Effector memory CD4-positive, alpha-beta T cell (primary cell): ENCODE measurements at regions not wholly inside any gene's neighbourhood (a gene's known extent, or its start where the extent isn't known, plus 50 kb on each side); places are given as distances from the start of the nearest gene placed in this dataset.

ENCODE experiments used
- DNase-seq, 3 donors: peaks; one replicate each; pipeline ENCODE4 v3.0.0-alpha.2; 2020
- H3K27ac ChIP-seq: 2 replicates; pipeline ENCODE4 v1.7.0; 2013; ENCODE audit warnings: mild to moderate bottlenecking, low read length, moderate library complexity; ENCODE audit not compliant: insufficient read depth, poor library complexity, severe bottlenecking
- H3K27me3 ChIP-seq: replicated peaks from 2 replicates; pipeline ENCODE4 v1.7.0; 2013; ENCODE audit warnings: mild to moderate bottlenecking, low read length; ENCODE audit not compliant: insufficient read depth, control insufficient read depth, poor library complexity, severe bottlenecking
- H3K36me3 ChIP-seq: 2 replicates; pipeline ENCODE4 v1.7.0; 2013; ENCODE audit warnings: mild to moderate bottlenecking, low read length, moderate library complexity; ENCODE audit not compliant: control insufficient read depth, insufficient read depth
- H3K4me1 ChIP-seq: 2 replicates; pipeline ENCODE4 v1.7.0; 2013; ENCODE audit warnings: low read length, mild to moderate bottlenecking; ENCODE audit not compliant: control insufficient read depth, insufficient read depth, poor library complexity, severe bottlenecking
- H3K4me3 ChIP-seq: 2 replicates; pipeline ENCODE4 v1.7.0; 2013; ENCODE audit warnings: low read length, low read depth, mild to moderate bottlenecking; ENCODE audit not compliant: insufficient read depth, poor library complexity, severe bottlenecking
- H3K9me3 ChIP-seq: 2 replicates; pipeline ENCODE4 v1.7.0; 2013; ENCODE audit warnings: mild to moderate bottlenecking, low read length, moderate library complexity; ENCODE audit not compliant: control insufficient read depth

GRCh38 chr9:17846948-17847655 is 268.2 kb downstream of the SH3GL2 start:
- no peak for DNase-seq
- Histone ChIP-seq H3K27me3 (no peaks in the 10 kb centered on the region), H3K36me3 (no peaks in the 10 kb centered on the region), H3K4me1 (no peaks in the 10 kb centered on the region), H3K4me3 (no peak overlapping the region), H3K9me3 (no peaks in the 10 kb centered on the region), H3K27ac (no peak overlapping the region)

- Histone ChIP-seq H3K36me3 (no peaks in the 10 kb centered on the region), H3K4me1 (no peaks in the 10 kb centered on the region), H3K27me3 (no peaks in the 10 kb centered on the region), H3K9me3 (no peaks in the 10 kb centered on the region), H3K27ac (no peak overlapping the region), H3K4me3 (no peak overlapping the region)
- no peak for DNase-seq
These were observed 269.0 kb downstream of the SH3GL2 start for GRCh38 chr9:17847908-17848307.

- DNase-seq, result no peak
- no peaks in the 10 kb centered on the region for H3K36me3 ChIP-seq
These were observed 273.2 kb downstream of the SH3GL2 start for GRCh38 chr9:17852108-17852507.

GRCh38 chr9:17854487-17854886 is 275.6 kb downstream of the SH3GL2 start:
- DNase-seq, result no peak
- Histone ChIP-seq H3K9me3 (no peaks in the 10 kb centered on the region), H3K27ac (no peak overlapping the region), H3K4me1 (no peaks in the 10 kb centered on the region), H3K4me3 (no peak overlapping the region), H3K27me3 (no peaks in the 10 kb centered on the region), H3K36me3 (no peaks in the 10 kb centered on the region)

More at GRCh38 chr9:17852108-17852507, 273.2 kb downstream of the SH3GL2 start:
- no peaks in the 10 kb centered on the region for H3K9me3 ChIP-seq
- no peak overlapping the region for H3K4me3 ChIP-seq
- no peaks in the 10 kb centered on the region for H3K4me1 ChIP-seq
- H3K27ac ChIP-seq, result no peak overlapping the region
- no peaks in the 10 kb centered on the region for H3K27me3 ChIP-seq

- H3K4me3 ChIP-seq, result no peak overlapping the region
- H3K9me3 ChIP-seq, result no peaks in the 10 kb centered on the region
- H3K36me3 ChIP-seq, result no peaks in the 10 kb centered on the region
- no peaks in the 10 kb centered on the region for H3K27me3 ChIP-seq
- H3K4me1 ChIP-seq, result no peaks in the 10 kb centered on the region
- no peak overlapping the region for H3K27ac ChIP-seq
- no peak for DNase-seq
These were observed 278.1 kb downstream of the SH3GL2 start for GRCh38 chr9:17856995-17857394.

GRCh38 chr9:17859228-17859627 is 280.4 kb downstream of the SH3GL2 start:
- no peaks in the 10 kb centered on the region for H3K4me1 ChIP-seq
- no peak overlapping the region for H3K4me3 ChIP-seq
- H3K27ac ChIP-seq, result no peak overlapping the region
- no peaks in the 10 kb centered on the region for H3K27me3 ChIP-seq
- DNase-seq, result no peak
- no peaks in the 10 kb centered on the region for H3K9me3 ChIP-seq
- no peaks in the 10 kb centered on the region for H3K36me3 ChIP-seq

- Histone ChIP-seq H3K4me3 (no peak overlapping the region), H3K27ac (no peak overlapping the region), H3K4me1 (no peaks in the 10 kb centered on the region), H3K27me3 (no peaks in the 10 kb centered on the region), H3K9me3 (no peaks in the 10 kb centered on the region), H3K36me3 (no peaks in the 10 kb centered on the region)
- no peak for DNase-seq
These were observed 281.1 kb downstream of the SH3GL2 start for GRCh38 chr9:17859987-17860386.

- no peak overlapping the region for H3K27ac ChIP-seq
- H3K36me3 ChIP-seq, result no peaks in the 10 kb centered on the region
- no peaks in the 10 kb centered on the region for H3K4me1 ChIP-seq
- no peaks in the 10 kb centered on the region for H3K9me3 ChIP-seq
- no peak overlapping the region for H3K4me3 ChIP-seq
- no peak for DNase-seq
- H3K27me3 ChIP-seq, result no peaks in the 10 kb centered on the region
These were observed 283.2 kb downstream of the SH3GL2 start for GRCh38 chr9:17862101-17862500.

- no peak overlapping the region for H3K4me3 ChIP-seq
- no peaks in the 10 kb centered on the region for H3K36me3 ChIP-seq
- no peaks in the 10 kb centered on the region for H3K4me1 ChIP-seq
These were observed 283.8 kb downstream of the SH3GL2 start for GRCh38 chr9:17862629-17863028.

GRCh38 chr9:17863213-17863883 is 284.5 kb downstream of the SH3GL2 start:
- H3K9me3 ChIP-seq, result no peaks in the 10 kb centered on the region
- no peak overlapping the region for H3K4me3 ChIP-seq
- no peak for DNase-seq
- H3K4me1 ChIP-seq, result no peaks in the 10 kb centered on the region
- no peaks in the 10 kb centered on the region for H3K27me3 ChIP-seq
- no peaks in the 10 kb centered on the region for H3K36me3 ChIP-seq
- no peak overlapping the region for H3K27ac ChIP-seq

More at GRCh38 chr9:17862629-17863028, 283.8 kb downstream of the SH3GL2 start:
- no peak for DNase-seq
- Histone ChIP-seq H3K27ac (no peak overlapping the region), H3K9me3 (no peaks in the 10 kb centered on the region), H3K27me3 (no peaks in the 10 kb centered on the region)
